H1 (cell line): ENCODE measurements at regions not wholly inside any gene's neighbourhood (a gene's known extent, or its start where the extent isn't known, plus 50 kb on each side); places are given as distances from the start of the nearest gene placed in this dataset.
A peak's percentile ranks its signal among the peaks of the same experiment; 100 is the strongest.

Experiments used
- CTCF ChIA-PET: fragments of 300-600 bp; sonication (Branson Sonifier 250); formaldehyde crosslinking; loops from one replicate; lab custom pipeline; 2021; ENCODE audit not compliant: partially characterized antibody; lab: Charles Lee
- POLR2A ChIA-PET: fragments of 300-600 bp; sonication (Branson Sonifier 250); formaldehyde crosslinking; loops from one replicate; lab custom pipeline; 2021; ENCODE audit warnings: inconsistent platforms; ENCODE audit not compliant: partially characterized antibody; lab: Charles Lee
- DNase-seq, 2 experiments: peaks; one replicate each; pipeline versions ENCODE4 v3.0.0 to v3.0.0-alpha.2; 2010 to 2022; ENCODE audit warnings: low spot score in 2 of 2, low read depth in 1 of 2, mixed read lengths in 1 of 2
- FAIRE-seq: peaks from 2 replicates; lab custom pipeline; 2011; peaks lifted over from hg19 to GRCh38; lab: Jason Lieb, UNC
- H2AFZ ChIP-seq: 2 replicates; pipeline ENCODE4 v1.8.1; 2012; ENCODE audit warnings: low read length, inconsistent platforms
- H2AK5ac ChIP-seq: 2 replicates; pipeline ENCODE4 v1.6.1; 2013; ENCODE audit warnings: low read depth, low read length
- H2BK120ac ChIP-seq: replicated peaks from 2 replicates; pipeline ENCODE3; 2013; ENCODE audit warnings: low read depth, low read length, inconsistent platforms
- H2BK12ac ChIP-seq: 2 replicates; pipeline ENCODE4 v1.6.1; 2013; ENCODE audit warnings: low read depth, low read length
- H2BK15ac ChIP-seq: 2 replicates; pipeline ENCODE4 v1.6.1; 2013; ENCODE audit warnings: low read length
- H2BK20ac ChIP-seq: 2 replicates; pipeline ENCODE4 v1.6.1; 2013; ENCODE audit warnings: low read length
- H2BK5ac ChIP-seq: 2 replicates; pipeline ENCODE4 v1.6.1; 2013; ENCODE audit warnings: low read depth, low read length
- H3K14ac ChIP-seq: 2 replicates; pipeline ENCODE4 v1.6.1; 2013; ENCODE audit warnings: inconsistent platforms; ENCODE audit not compliant: insufficient read length
- H3K18ac ChIP-seq: 2 replicates; pipeline ENCODE4 v1.6.1; 2013; ENCODE audit warnings: low read length; ENCODE audit errors: extremely low read depth
- H3K23ac ChIP-seq: 2 replicates; pipeline ENCODE4 v1.6.1; 2013; ENCODE audit warnings: inconsistent platforms; ENCODE audit not compliant: insufficient read length
- H3K23me2 ChIP-seq: 2 replicates; pipeline ENCODE4 v1.6.1; 2013; ENCODE audit warnings: low read depth, low read length
- H3K27ac ChIP-seq: 2 replicates; pipeline ENCODE4 v1.6.1; 2011; ENCODE audit warnings: low read depth, low read length, inconsistent platforms
- H3K27me3 ChIP-seq, 4 experiments: replicated peaks in 1 of 4; 1 replicate in 1 of 4; 2 replicates in 3 of 4; pipeline versions ENCODE4 v1.6.1 to v1.8.1; 2011 to 2013; ENCODE audit warnings: low read length in 3 of 4, mild to moderate bottlenecking in 3 of 4, inconsistent platforms in 2 of 4, mixed read lengths in 2 of 4, moderate library complexity in 1 of 4; ENCODE audit not compliant: control insufficient read depth in 3 of 4, insufficient read depth in 3 of 4; ENCODE audit errors: extremely low read depth in 1 of 4
- H3K36me3 ChIP-seq, 4 experiments: 2 replicates each; pipeline versions ENCODE4 v1.6.1 to v1.8.1; 2011 to 2013; ENCODE audit warnings: mild to moderate bottlenecking in 4 of 4, low read length in 3 of 4, moderate library complexity in 2 of 4, control low read depth in 1 of 4, inconsistent platforms in 1 of 4; ENCODE audit not compliant: insufficient read depth in 4 of 4, control insufficient read depth in 2 of 4
- H3K4ac ChIP-seq: replicated peaks from 2 replicates; pipeline ENCODE3; 2013; ENCODE audit warnings: low read length, low read depth, mixed read lengths, inconsistent platforms; ENCODE audit not compliant: insufficient read length
- H3K4me1 ChIP-seq, 4 experiments: replicated peaks in 1 of 4; 1 replicate in 1 of 4; 2 replicates in 3 of 4; pipeline versions ENCODE4 v1.6.1 to v1.8.1; 2011 to 2013; ENCODE audit warnings: low read length in 3 of 4, inconsistent platforms in 2 of 4, mixed read lengths in 1 of 4; ENCODE audit not compliant: insufficient read depth in 4 of 4, control insufficient read depth in 3 of 4
- H3K4me2 ChIP-seq, 2 experiments: 2 replicates each; pipeline versions ENCODE4 v1.6.1 to v1.8.1; 2011 to 2013; ENCODE audit warnings: low read depth in 2 of 2, low read length in 2 of 2, control low read depth in 1 of 2, inconsistent platforms in 1 of 2, mild to moderate bottlenecking in 1 of 2; ENCODE audit not compliant: insufficient read depth in 1 of 2
- H3K4me3 ChIP-seq, 4 experiments: fragments of 200-600, 300-600 bp in 1 of 4; sonication (generic), shearing (Covaris generic), sonication (Bioruptor Twin) in 1 of 4; 2 replicates each; pipeline versions ENCODE4 v1.5.1 to v1.8.1; 2011 to 2016; ENCODE audit warnings: low read length in 4 of 4, low read depth in 3 of 4, control low read depth in 2 of 4, inconsistent platforms in 2 of 4, mild to moderate bottlenecking in 2 of 4, mixed read lengths in 1 of 4, moderate library complexity in 1 of 4; ENCODE audit not compliant: insufficient read depth in 2 of 4; ENCODE audit errors: extremely low read depth in 1 of 4
- H3K56ac ChIP-seq: replicated peaks from 2 replicates; pipeline ENCODE3; 2013; ENCODE audit warnings: low read depth, mild to moderate bottlenecking, mixed read lengths, low read length, inconsistent platforms; ENCODE audit not compliant: insufficient read length
- H3K79me1 ChIP-seq: 2 replicates; pipeline ENCODE4 v1.6.1; 2013; ENCODE audit warnings: low read depth, low read length, control low read depth
- H3K79me2 ChIP-seq, 2 experiments: 2 replicates each; pipeline versions ENCODE4 v1.6.1 to v1.8.1; 2012 to 2013; ENCODE audit warnings: low read length in 2 of 2, mild to moderate bottlenecking in 2 of 2, inconsistent platforms in 1 of 2; ENCODE audit not compliant: insufficient read depth in 2 of 2, control insufficient read depth in 1 of 2
- H3K9ac ChIP-seq, 4 experiments: replicated peaks in 1 of 4; 1 replicate in 1 of 4; 2 replicates in 3 of 4; pipeline versions ENCODE4 v1.6.1 to v1.8.1; 2011 to 2013; ENCODE audit warnings: low read depth in 3 of 4, low read length in 3 of 4, control low read depth in 2 of 4, mild to moderate bottlenecking in 2 of 4, moderate library complexity in 2 of 4, inconsistent platforms in 1 of 4; ENCODE audit errors: extremely low read depth in 1 of 4
- H3K9me3 ChIP-seq, 2 experiments: 2 replicates each; pipeline versions ENCODE4 v1.6.1 to v1.8.1; 2012 to 2013; ENCODE audit warnings: mild to moderate bottlenecking in 2 of 2, moderate library complexity in 2 of 2, control low read depth in 1 of 2, inconsistent platforms in 1 of 2, low read depth in 1 of 2, low read length in 1 of 2, mixed read lengths in 1 of 2; ENCODE audit not compliant: insufficient read depth in 2 of 2
- H4K20me1 ChIP-seq, 2 experiments: replicated peaks in 1 of 2; 2 replicates each; pipeline versions ENCODE3 to v1.8.1; 2011 to 2013; ENCODE audit warnings: inconsistent platforms in 2 of 2, low read length in 2 of 2, mild to moderate bottlenecking in 1 of 2; ENCODE audit not compliant: insufficient read depth in 2 of 2, control insufficient read depth in 1 of 2
- H4K5ac ChIP-seq: 2 replicates; pipeline ENCODE4 v1.6.1; 2013; ENCODE audit warnings: low read length, low read depth, mixed read lengths, inconsistent platforms; ENCODE audit not compliant: insufficient read length
- H4K8ac ChIP-seq: 2 replicates; pipeline ENCODE4 v1.8.0; 2013; ENCODE audit warnings: mild to moderate bottlenecking, moderate library complexity, low read length, inconsistent platforms; ENCODE audit not compliant: insufficient read depth; ENCODE audit errors: extremely low read depth
- H4K91ac ChIP-seq: replicated peaks from 2 replicates; pipeline ENCODE3; 2013; ENCODE audit warnings: low read length, mixed read lengths, inconsistent platforms; ENCODE audit not compliant: insufficient read length
- CHD2 ChIP-seq: IDR thresholded peaks from 2 replicates; pipeline ENCODE4 v1.6.1; 2012; ENCODE audit warnings: low read length, improper control_type of control experiment
- MAFK ChIP-seq: IDR thresholded peaks from 2 replicates; pipeline ENCODE4 v1.6.1; 2012; ENCODE audit warnings: low read depth, mild to moderate bottlenecking, improper control_type of control experiment, low read length
- RAD21 ChIP-seq, 2 experiments: IDR thresholded peaks in 1 of 2; conservative IDR thresholded peaks in 1 of 2; 2 replicates each; pipeline ENCODE4 v1.6.1; 2011; ENCODE audit warnings: low read depth in 2 of 2, low read length in 2 of 2, improper control_type of control experiment in 1 of 2, inconsistent platforms in 1 of 2, mild to moderate bottlenecking in 1 of 2, moderate library complexity in 1 of 2
- RNF2 ChIP-seq: fragments of 200-900, 300-1000 bp; sonication (generic); IDR thresholded peaks from 2 replicates; pipeline ENCODE4 v1.7.1; 2016; ENCODE audit warnings: borderline replicate concordance, low read depth, mild to moderate bottlenecking, antibody characterized with exemption, low read length; ENCODE audit not compliant: poor library complexity, severe bottlenecking; ENCODE audit errors: missing control alignments
- SP2 ChIP-seq: IDR thresholded peaks from 2 replicates; pipeline ENCODE4 v1.6.1; 2012; ENCODE audit warnings: mild to moderate bottlenecking, low read length, inconsistent platforms
- TAF1 ChIP-seq: IDR thresholded peaks from 2 replicates; pipeline ENCODE4 v1.6.1; 2011; ENCODE audit warnings: mild to moderate bottlenecking, low read depth, low read length
- TBP ChIP-seq: IDR thresholded peaks from 2 replicates; pipeline ENCODE4 v1.6.1; 2011; ENCODE audit warnings: low read depth, low read length, improper control_type of control experiment
- whole genome bisulfite sequencing, 2 experiments: shearing (Covaris generic) in 1 of 2; methylation state at CpG; one replicate each; pipeline versions ENCODE4 v1.1.6 to v1.1.7; 2013 to 2015; ENCODE audit warnings: low lambda C conversion rate in 2 of 2, mixed read lengths in 2 of 2, inconsistent platforms in 1 of 2, low coverage in 1 of 2, missing lambda C conversion rate in 1 of 2; ENCODE audit not compliant: insufficient replicate concordance in 2 of 2, insufficient coverage in 1 of 2, insufficient read length in 1 of 2; ENCODE audit errors: extremely low coverage in 1 of 2, missing lambda C conversion rate in 1 of 2; 5-methylcytosine and 5-hydroxymethylcytosine counted together
- TF ChIP-seq, protein P1 (sequence below), 3 experiments: IDR thresholded peaks; 1 replicate in 2 of 3; 2 replicates in 1 of 3; pipeline versions ENCODE4 v1.5.1 to v1.6.1; 2011; ENCODE audit warnings: low read length in 3 of 3, mild to moderate bottlenecking in 3 of 3, inconsistent platforms in 2 of 3, low read depth in 1 of 3, moderate library complexity in 1 of 3; ENCODE audit not compliant: insufficient read depth in 1 of 3; ENCODE audit errors: control extremely low read depth in 1 of 3
- TF ChIP-seq, protein P2 (sequence below): IDR thresholded peaks from 2 replicates; pipeline ENCODE4 v1.6.1; 2012; ENCODE audit warnings: inconsistent platforms

GRCh38 chr2:120833127-120833675, 97.5 kb downstream of the GLI2 start:
- H4K5ac ChIP-seq, result no peak overlapping the region
- no peak overlapping the region for H3K27ac ChIP-seq
- no peak overlapping the region for H2BK5ac ChIP-seq
- no peak overlapping the region for H2BK120ac ChIP-seq
- H3K36me3 ChIP-seq, result peaks cover 0 to 6% (median under 1%) of the 10 kb centered on the region in 4 experiments; a peak in 2 of 8 replicates
- H3K23me2 ChIP-seq, result no peaks in the 10 kb centered on the region
- H3K4ac ChIP-seq, result no peak overlapping the region
- H3K79me1 ChIP-seq, result peaks cover 28% of the 10 kb centered on the region
- TF ChIP-seq RAD21 (IDR thresholded peaks at IDR 0.05 in 1 of 2, conservative IDR thresholded peaks at IDR 0.05 in 1 of 2; ENCODE audit: low read depth in 2 of 2, low read length in 2 of 2), result peak; percentile 53 to 67; a peak in 3 of 4 replicates
- TF ChIP-seq TBP, result no peak
- TF ChIP-seq, protein P1, sequence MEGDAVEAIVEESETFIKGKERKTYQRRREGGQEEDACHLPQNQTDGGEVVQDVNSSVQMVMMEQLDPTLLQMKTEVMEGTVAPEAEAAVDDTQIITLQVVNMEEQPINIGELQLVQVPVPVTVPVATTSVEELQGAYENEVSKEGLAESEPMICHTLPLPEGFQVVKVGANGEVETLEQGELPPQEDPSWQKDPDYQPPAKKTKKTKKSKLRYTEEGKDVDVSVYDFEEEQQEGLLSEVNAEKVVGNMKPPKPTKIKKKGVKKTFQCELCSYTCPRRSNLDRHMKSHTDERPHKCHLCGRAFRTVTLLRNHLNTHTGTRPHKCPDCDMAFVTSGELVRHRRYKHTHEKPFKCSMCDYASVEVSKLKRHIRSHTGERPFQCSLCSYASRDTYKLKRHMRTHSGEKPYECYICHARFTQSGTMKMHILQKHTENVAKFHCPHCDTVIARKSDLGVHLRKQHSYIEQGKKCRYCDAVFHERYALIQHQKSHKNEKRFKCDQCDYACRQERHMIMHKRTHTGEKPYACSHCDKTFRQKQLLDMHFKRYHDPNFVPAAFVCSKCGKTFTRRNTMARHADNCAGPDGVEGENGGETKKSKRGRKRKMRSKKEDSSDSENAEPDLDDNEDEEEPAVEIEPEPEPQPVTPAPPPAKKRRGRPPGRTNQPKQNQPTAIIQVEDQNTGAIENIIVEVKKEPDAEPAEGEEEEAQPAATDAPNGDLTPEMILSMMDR (IDR thresholded peaks at IDR 0.05; ENCODE audit: control extremely low read depth in 1 of 3, insufficient read depth in 1 of 3, low read depth in 1 of 3, low read length in 3 of 3), result peak in 2 of 3 experiments; percentile 42; a peak in 3 of 4 replicates
- TF ChIP-seq, protein P2, sequence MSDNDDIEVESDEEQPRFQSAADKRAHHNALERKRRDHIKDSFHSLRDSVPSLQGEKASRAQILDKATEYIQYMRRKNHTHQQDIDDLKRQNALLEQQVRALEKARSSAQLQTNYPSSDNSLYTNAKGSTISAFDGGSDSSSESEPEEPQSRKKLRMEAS, result no peak
- no peak for TF ChIP-seq MAFK
- no peak for TF ChIP-seq RNF2
- TF ChIP-seq TAF1, result no peak
- no peak for TF ChIP-seq CHD2
- no peak for TF ChIP-seq SP2
- DNase-seq (no peak), FAIRE-seq (no peak)
- H3K4me1 ChIP-seq, result peaks cover 2 to 16% (median 8%) of the 10 kb centered on the region in 4 experiments; a peak in 6 of 7 replicates
- H3K18ac ChIP-seq, result no peak overlapping the region
- CTCF ChIA-PET, result interaction anchor here (0.5 to 4.3 kb wide), 32 partner anchors 8 to 1527 kb away, joined by 3 to 22 read pairs (median 4); no protein-coding TSS in a partner anchor
- no peaks in the 10 kb centered on the region; a peak in 1 of 4 replicates for H3K9me3 ChIP-seq
- 93% methylated on average over 3 of the region's 3 CpGs; no CpG with 5 or more reads in 1 of the 2 experiments for WGBS, 2 experiments
- no peak overlapping the region for H3K23ac ChIP-seq
- H2BK12ac ChIP-seq, result no peak overlapping the region
- no peak overlapping the region for H3K9ac ChIP-seq
- no peak overlapping the region for H2AK5ac ChIP-seq
- H3K56ac ChIP-seq, result no peak overlapping the region
- peaks cover 0 to 64% of the 10 kb centered on the region in 2 experiments; a peak in 2 of 4 replicates for H3K79me2 ChIP-seq
- H2BK15ac ChIP-seq, result no peak overlapping the region
- H3K4me2 ChIP-seq, result no peak overlapping the region
- no peak overlapping the region for H4K91ac ChIP-seq
- H3K14ac ChIP-seq, result no peak overlapping the region
- H4K8ac ChIP-seq, result no peak overlapping the region
- POLR2A ChIA-PET, result interaction anchor here (1.3 to 1.8 kb wide), 3 partner anchors 8 to 242 kb away, joined by 5 to 6 read pairs (median 5); no protein-coding TSS in a partner anchor
- H3K4me3 ChIP-seq, result no peak overlapping the region
- H2AFZ ChIP-seq, result no peak overlapping the region
- peaks cover 7 to 23% of the 10 kb centered on the region in 2 experiments for H4K20me1 ChIP-seq
- no peak overlapping the region for H2BK20ac ChIP-seq
- H3K27me3 ChIP-seq, result no peaks in the 10 kb centered on the region
